HG03342 (cell line): ENCODE measurements at regions not wholly inside any gene's neighbourhood (a gene's known extent, or its start where the extent isn't known, plus 50 kb on each side); places are given as distances from the start of the nearest gene placed in this dataset.
"Not testable (repeated sequence)": the region's sequence is repeated elsewhere in the genome, so short reads cannot be mapped to it uniquely, and the experiment has no call there.

ENCODE experiments used
- ATAC-seq: cut with Tn5 transposase; IDR thresholded peaks from one replicate; pipeline ENCODE4 v1.9.1; 2021; ENCODE audit warnings: mild to moderate bottlenecking, moderate library complexity; ENCODE audit not compliant: unreplicated experiment

GRCh38 chr6:137799950-137800568 lies 67.0 kb upstream of the TNFAIP3 start:
- ATAC-seq: no peak

GRCh38 chr6:137800762-137801161 lies 66.3 kb upstream of the TNFAIP3 start:
- no peak for ATAC-seq

GRCh38 chr6:137801352-137802114 lies 65.5 kb upstream of the TNFAIP3 start:
- ATAC-seq: no peak

GRCh38 chr6:137802408-137803182 lies 64.5 kb upstream of the TNFAIP3 start:
- ATAC-seq: no peak

GRCh38 chr6:137804637-137805036 lies 62.4 kb upstream of the TNFAIP3 start:
- ATAC-seq: no peak

GRCh38 chr6:137805622-137806021 lies 61.4 kb upstream of the TNFAIP3 start:
- ATAC-seq: no peak

GRCh38 chr6:137806914-137807682 lies 60.0 kb upstream of the TNFAIP3 start:
- ATAC-seq: no peak

GRCh38 chr6:137808191-137808590 lies 58.9 kb upstream of the TNFAIP3 start:
- ATAC-seq: no peak

GRCh38 chr6:137808836-137809315 lies 58.2 kb upstream of the TNFAIP3 start:
- ATAC-seq: no peak

GRCh38 chr6:137809895-137810553 lies 57.0 kb upstream of the TNFAIP3 start:
- not testable (repeated sequence) for ATAC-seq

- no peak for ATAC-seq
Measured at GRCh38 chr6:137810554-137811120, 56.4 kb upstream of the TNFAIP3 start.

- ATAC-seq: peak; percentile 97
Measured at GRCh38 chr6:137811121-137811915, 55.7 kb upstream of the TNFAIP3 start.

GRCh38 chr6:137811916-137812553 lies 55.0 kb upstream of the TNFAIP3 start:
- ATAC-seq: no peak

- no peak for ATAC-seq
Measured at GRCh38 chr6:137813308-137813970, 53.6 kb upstream of the TNFAIP3 start.

- ATAC-seq: not testable (repeated sequence)
Measured at GRCh38 chr6:137814030-137814429, 53.0 kb upstream of the TNFAIP3 start.

GRCh38 chr6:137815692-137816091 lies 51.4 kb upstream of the TNFAIP3 start:
- no peak for ATAC-seq

GRCh38 chr6:137816133-137816579 lies 50.9 kb upstream of the TNFAIP3 start:
- no peak for ATAC-seq
